GM12875 (cell line): ENCODE measurements at regions not wholly inside any gene's neighbourhood (a gene's known extent, or its start where the extent isn't known, plus 50 kb on each side); places are given as distances from the start of the nearest gene placed in this dataset.

Experiments used
- H3K4me3 ChIP-seq: one replicate; pipeline ENCODE4 v1.5.1; 2011; ENCODE audit warnings: low read depth, low read length, control low read depth
- CTCF ChIP-seq: IDR thresholded peaks from 2 replicates; pipeline ENCODE4 v1.5.1; 2011; ENCODE audit warnings: low read depth, mild to moderate bottlenecking, control low read depth, inconsistent platforms, low read length, moderate library complexity, borderline replicate concordance; ENCODE audit not compliant: insufficient read depth

GRCh38 chr9:25570802-25571201, 107.4 kb downstream of the TUSC1 start:
- no peak overlapping the region for H3K4me3 ChIP-seq
- no peak for TF ChIP-seq CTCF

GRCh38 chr9:25562101-25562500, 116.1 kb downstream of the TUSC1 start:
- H3K4me3 ChIP-seq, result no peak overlapping the region
- no peak for TF ChIP-seq CTCF

- no peak overlapping the region for H3K4me3 ChIP-seq
- TF ChIP-seq CTCF, result no peak
These were observed 120.5 kb downstream of the TUSC1 start for GRCh38 chr9:25557645-25558300.

GRCh38 chr9:25556540-25556939, 121.7 kb downstream of the TUSC1 start:
- no peak overlapping the region for H3K4me3 ChIP-seq
- no peak for TF ChIP-seq CTCF

- no peak overlapping the region for H3K4me3 ChIP-seq
- no peak for TF ChIP-seq CTCF
These were observed 129.4 kb downstream of the TUSC1 start for GRCh38 chr9:25548847-25549246.

GRCh38 chr9:25543806-25544205, 134.4 kb downstream of the TUSC1 start:
- no peak for TF ChIP-seq CTCF
- H3K4me3 ChIP-seq, result no peak overlapping the region

GRCh38 chr9:25542319-25542718, 135.9 kb downstream of the TUSC1 start:
- no peak for TF ChIP-seq CTCF
- no peak overlapping the region for H3K4me3 ChIP-seq
